ENCODE measurements at regions not wholly inside any gene's neighbourhood (a gene's known extent, or its start where the extent isn't known, plus 50 kb on each side); places are given as distances from the start of the nearest gene placed in this dataset.

DNA sequence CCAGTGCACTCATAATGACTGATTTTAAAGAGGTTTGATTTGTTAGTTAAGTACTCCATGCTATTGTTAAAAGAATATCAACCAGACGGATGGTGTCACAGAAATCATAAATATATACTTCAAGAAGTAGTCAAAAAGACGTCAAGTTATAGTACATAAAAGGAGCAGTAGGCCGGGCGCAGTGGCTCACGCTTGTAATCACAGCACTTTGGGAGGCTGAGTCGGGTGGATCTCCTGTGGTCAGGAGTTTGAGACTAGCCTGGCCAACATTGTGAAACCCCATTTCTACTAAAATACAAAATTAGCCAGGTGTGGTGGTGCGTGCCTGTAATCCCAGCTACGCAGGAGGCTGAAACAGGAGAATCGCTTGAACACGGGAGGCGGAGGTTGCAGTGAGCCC lies 721.7 kb downstream of the JRKL start:
- Histone ChIP-seq H4K8ac (ENCODE audit: low read depth in 2 of 2, low read length in 2 of 2) (no peak overlapping the region), H2BK5ac (ENCODE audit: low read depth, low read length, poor library complexity, severe bottlenecking) (no peak overlapping the region), H2BK20ac (ENCODE audit: low read depth, low read length) (no peak overlapping the region), H3K23ac (ENCODE audit: low read depth, low read length) (no peak overlapping the region), H4K91ac (ENCODE audit: insufficient read depth, low read depth, low read length) (no peak overlapping the region), H3K79me1 (ENCODE audit: low read depth in 1 of 2, low read length in 2 of 2) (no peaks in the 10 kb centered on the region), H4K20me1 (ENCODE audit: insufficient read depth, low read length) (no peaks in the 10 kb centered on the region), H3K36me3 (ENCODE audit: control insufficient read depth, insufficient read depth, low read length) (no peaks in the 10 kb centered on the region), H3K56ac (ENCODE audit: extremely low read depth, insufficient read depth, low read length) (no peak overlapping the region), H3K9me1 (ENCODE audit: insufficient read depth, low read length) (no peaks in the 10 kb centered on the region), H3K27ac (ENCODE audit: insufficient read depth, low read length) (no peak overlapping the region), H3K4ac (ENCODE audit: low read depth, low read length) (no peak overlapping the region), H3K27me3 (ENCODE audit: control insufficient read depth, insufficient read depth, low read length) (no peaks in the 10 kb centered on the region), H3K4me3 (ENCODE audit: insufficient read depth, low read depth, low read length) (no peak overlapping the region), H2AK5ac (ENCODE audit: low read depth, low read length) (no peak overlapping the region), H2BK15ac (ENCODE audit: low read depth, low read length) (no peak overlapping the region), H2AK9ac (replicated peaks; ENCODE audit: low read depth, low read length, poor library complexity) (no peak overlapping the region), H3K9me3 (ENCODE audit: control insufficient read depth, insufficient read depth, low read length) (0 out of 2 replicates have a peak, but pooled peaks cover 4% of the 10 kb centered on the region), H3K9ac (ENCODE audit: low read depth, low read length) (no peak overlapping the region), H3K18ac (ENCODE audit: low read depth, low read length) (no peak overlapping the region), H3K4me2 (ENCODE audit: low read depth, low read length) (no peak overlapping the region), H3K4me1 (ENCODE audit: control insufficient read depth, insufficient read depth, low read length) (no peaks in the 10 kb centered on the region), H2BK120ac (ENCODE audit: low read depth, low read length) (no peak overlapping the region), H3K14ac (replicated peaks; ENCODE audit: low read depth, low read length) (no peak overlapping the region), H2AFZ (replicated peaks; ENCODE audit: low read length, poor library complexity) (no peak overlapping the region), H4K5ac (ENCODE audit: low read depth, low read length) (no peak overlapping the region)
- no TSS peak for BruUV-seq (replicated peaks)
- in situ Hi-C loops (cut with MboI; ENCODE audit: low sequenced_read_pairs), result no loop called here
- no peak for DNase-seq
- dilution Hi-C loops (cut with HindIII; ENCODE audit: low sequenced_read_pairs, unreplicated experiment), result no loop called here
- ChIA-PET CTCF (no interaction called here), POLR2A (ENCODE audit: unreplicated experiment) (no interaction called here)
- ATAC-seq (ENCODE audit: low read depth), result no peak
- intact Hi-C loops (cut with micrococcal nuclease), result no loop called here
- no CpG with 5 or more reads among the region's 11 CpGs for WGBS, 2 experiments (ENCODE audit: extremely low coverage in 2 of 2, insufficient read length in 1 of 2)
- no peak for TF ChIP-seq RFX5 (IDR thresholded peaks at IDR 0.05; ENCODE audit: low read depth, low read length)
- TF ChIP-seq MXI1 (IDR thresholded peaks at IDR 0.05; ENCODE audit: borderline replicate concordance, low read depth, low read length), result no peak
- TF ChIP-seq, protein P1, sequence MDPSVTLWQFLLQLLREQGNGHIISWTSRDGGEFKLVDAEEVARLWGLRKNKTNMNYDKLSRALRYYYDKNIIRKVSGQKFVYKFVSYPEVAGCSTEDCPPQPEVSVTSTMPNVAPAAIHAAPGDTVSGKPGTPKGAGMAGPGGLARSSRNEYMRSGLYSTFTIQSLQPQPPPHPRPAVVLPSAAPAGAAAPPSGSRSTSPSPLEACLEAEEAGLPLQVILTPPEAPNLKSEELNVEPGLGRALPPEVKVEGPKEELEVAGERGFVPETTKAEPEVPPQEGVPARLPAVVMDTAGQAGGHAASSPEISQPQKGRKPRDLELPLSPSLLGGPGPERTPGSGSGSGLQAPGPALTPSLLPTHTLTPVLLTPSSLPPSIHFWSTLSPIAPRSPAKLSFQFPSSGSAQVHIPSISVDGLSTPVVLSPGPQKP (IDR thresholded peaks at IDR 0.05; ENCODE audit: borderline replicate concordance, low read depth, low read length), result no peak
- no peak for TF ChIP-seq BHLHE40 (IDR thresholded peaks at IDR 0.05; ENCODE audit: low read depth, low read length)
- no peak for TF ChIP-seq MAFK (IDR thresholded peaks at IDR 0.05; ENCODE audit: low read depth, low read length)
- no peak for TF ChIP-seq RCOR1 (IDR thresholded peaks at IDR 0.05; ENCODE audit: insufficient replicate concordance, low read length)
- no peak for TF ChIP-seq CEBPB (IDR thresholded peaks at IDR 0.05; ENCODE audit: low read depth, low read length)
- TF ChIP-seq RAD21 (IDR thresholded peaks at IDR 0.05; ENCODE audit: low read length), result no peak
- TF ChIP-seq NFE2L2 (IDR thresholded peaks at IDR 0.05; ENCODE audit: low read depth, low read length), result no peak
- no peak for TF ChIP-seq MAZ (IDR thresholded peaks at IDR 0.05; ENCODE audit: borderline replicate concordance, low read depth, low read length)
- TF ChIP-seq, protein P2, sequence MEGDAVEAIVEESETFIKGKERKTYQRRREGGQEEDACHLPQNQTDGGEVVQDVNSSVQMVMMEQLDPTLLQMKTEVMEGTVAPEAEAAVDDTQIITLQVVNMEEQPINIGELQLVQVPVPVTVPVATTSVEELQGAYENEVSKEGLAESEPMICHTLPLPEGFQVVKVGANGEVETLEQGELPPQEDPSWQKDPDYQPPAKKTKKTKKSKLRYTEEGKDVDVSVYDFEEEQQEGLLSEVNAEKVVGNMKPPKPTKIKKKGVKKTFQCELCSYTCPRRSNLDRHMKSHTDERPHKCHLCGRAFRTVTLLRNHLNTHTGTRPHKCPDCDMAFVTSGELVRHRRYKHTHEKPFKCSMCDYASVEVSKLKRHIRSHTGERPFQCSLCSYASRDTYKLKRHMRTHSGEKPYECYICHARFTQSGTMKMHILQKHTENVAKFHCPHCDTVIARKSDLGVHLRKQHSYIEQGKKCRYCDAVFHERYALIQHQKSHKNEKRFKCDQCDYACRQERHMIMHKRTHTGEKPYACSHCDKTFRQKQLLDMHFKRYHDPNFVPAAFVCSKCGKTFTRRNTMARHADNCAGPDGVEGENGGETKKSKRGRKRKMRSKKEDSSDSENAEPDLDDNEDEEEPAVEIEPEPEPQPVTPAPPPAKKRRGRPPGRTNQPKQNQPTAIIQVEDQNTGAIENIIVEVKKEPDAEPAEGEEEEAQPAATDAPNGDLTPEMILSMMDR (conservative IDR thresholded peaks at IDR 0.05; ENCODE audit: low read depth, low read length), result no peak
- TF ChIP-seq, protein P3, sequence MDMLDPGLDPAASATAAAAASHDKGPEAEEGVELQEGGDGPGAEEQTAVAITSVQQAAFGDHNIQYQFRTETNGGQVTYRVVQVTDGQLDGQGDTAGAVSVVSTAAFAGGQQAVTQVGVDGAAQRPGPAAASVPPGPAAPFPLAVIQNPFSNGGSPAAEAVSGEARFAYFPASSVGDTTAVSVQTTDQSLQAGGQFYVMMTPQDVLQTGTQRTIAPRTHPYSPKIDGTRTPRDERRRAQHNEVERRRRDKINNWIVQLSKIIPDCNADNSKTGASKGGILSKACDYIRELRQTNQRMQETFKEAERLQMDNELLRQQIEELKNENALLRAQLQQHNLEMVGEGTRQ (IDR thresholded peaks at IDR 0.05; ENCODE audit: low read depth, low read length), result no peak
- TF ChIP-seq CHD1 (IDR thresholded peaks at IDR 0.05; ENCODE audit: low read depth, low read length), result no peak

All from IMR-90 (cell line).